GM18870 (cell line): ENCODE measurements at regions not wholly inside any gene's neighbourhood (a gene's known extent, or its start where the extent isn't known, plus 50 kb on each side); places are given as distances from the start of the nearest gene placed in this dataset.
"Not testable (repeated sequence)": the region's sequence is repeated elsewhere in the genome, so short reads cannot be mapped to it uniquely, and the experiment has no call there.

Source experiments
- ATAC-seq: cut with Tn5 transposase; IDR thresholded peaks from one replicate; pipeline ENCODE4 v1.9.1; 2021; ENCODE audit warnings: moderate library complexity; ENCODE audit not compliant: unreplicated experiment

- not testable (repeated sequence) for ATAC-seq
Measured at GRCh38 chr10:64924306-64924705, 1403.1 kb downstream of the REEP3 start.

GRCh38 chr10:64952042-64952441 lies 1430.8 kb downstream of the REEP3 start:
- ATAC-seq = no peak

GRCh38 chr10:64956441-64956840 lies 1435.2 kb downstream of the REEP3 start:
- no peak for ATAC-seq

GRCh38 chr10:64959116-64959515 lies 1437.9 kb downstream of the REEP3 start:
- no peak for ATAC-seq

- ATAC-seq = no peak
Measured at GRCh38 chr10:64959883-64960282, 1438.7 kb downstream of the REEP3 start.

- ATAC-seq = no peak
Measured at GRCh38 chr10:64973391-64973790, 1452.2 kb downstream of the REEP3 start.

- ATAC-seq = no peak
Measured at GRCh38 chr10:64976150-64976549, 1454.9 kb downstream of the REEP3 start.

- no peak for ATAC-seq
Measured at GRCh38 chr10:64977915-64978314, 1456.7 kb downstream of the REEP3 start.

- no peak for ATAC-seq
Measured at GRCh38 chr10:64996886-64997285, 1475.7 kb downstream of the REEP3 start.

- ATAC-seq = no peak
Measured at GRCh38 chr10:65010845-65011244, 1489.6 kb downstream of the REEP3 start.

- no peak for ATAC-seq
Measured at GRCh38 chr10:65017523-65017922, 1496.3 kb downstream of the REEP3 start.

GRCh38 chr10:65024886-65025285 lies 1503.7 kb downstream of the REEP3 start:
- ATAC-seq = no peak

- no peak for ATAC-seq
Measured at GRCh38 chr10:65030263-65030662, 1509.1 kb downstream of the REEP3 start.

- ATAC-seq = no peak
Measured at GRCh38 chr10:65032867-65033769, 1511.9 kb downstream of the REEP3 start.

- ATAC-seq = no peak
Measured at GRCh38 chr10:65033957-65034356, 1512.8 kb downstream of the REEP3 start.

- ATAC-seq = no peak
Measured at GRCh38 chr10:65040796-65041195, 1519.6 kb downstream of the REEP3 start.

GRCh38 chr10:65041307-65041706 lies 1520.1 kb downstream of the REEP3 start:
- no peak for ATAC-seq

- ATAC-seq = no peak
Measured at GRCh38 chr10:65042496-65042895, 1521.3 kb downstream of the REEP3 start.

GRCh38 chr10:65046831-65047230 lies 1525.6 kb downstream of the REEP3 start:
- ATAC-seq = no peak

- ATAC-seq = not testable (repeated sequence)
Measured at GRCh38 chr10:65052111-65052510, 1530.9 kb downstream of the REEP3 start.

GRCh38 chr10:65053397-65053796 lies 1532.2 kb downstream of the REEP3 start:
- not testable (repeated sequence) for ATAC-seq

GRCh38 chr10:65053831-65054351 lies 1532.7 kb downstream of the REEP3 start:
- not testable (repeated sequence) for ATAC-seq
